Activated CD8-positive, alpha-beta T cell treated with anti-CD3 and anti-CD28 coated beads, Interleukin-2, amount 10 ng/mL, durations not matched to agents 7 days and 5 days (primary cell): ENCODE measurements at regions not wholly inside any gene's neighbourhood (a gene's known extent, or its start where the extent isn't known, plus 50 kb on each side); places are given as distances from the start of the nearest gene placed in this dataset.

Experiments
- ATAC-seq: fragments of 150-1000 bp; cut with Tn5 transposase; one replicate; pipeline ENCODE4 v1.10.0; 2021; ENCODE audit warnings: moderate library complexity
- CTCF ChIA-PET: fragments of 350-600 bp; sonication (Branson Sonifier 250); formaldehyde crosslinking; loops from one replicate; lab custom pipeline; 2021; ENCODE audit warnings: antibody characterized with exemption; lab: Charles Lee
- POLR2A ChIA-PET: fragments of 350-600 bp; sonication (Branson Sonifier 250); formaldehyde crosslinking; loops from one replicate; lab custom pipeline; 2021; ENCODE audit warnings: antibody characterized with exemption; lab: Charles Lee
- DNase-seq: peaks from one replicate; pipeline ENCODE4 v3.0.0-alpha.2; 2020
- H3K27ac Mint-ChIP-seq: one replicate; pipeline ENCODE4 v1.8.0; 2021; ENCODE audit warnings: mild to moderate bottlenecking, mixed read lengths
- H3K27me3 Mint-ChIP-seq: one replicate; pipeline ENCODE4 v1.8.0; 2021; ENCODE audit warnings: low read depth, mixed read lengths
- H3K36me3 Mint-ChIP-seq: one replicate; pipeline ENCODE4 v1.8.0; 2021; ENCODE audit warnings: low read depth, mixed read lengths
- H3K4me1 Mint-ChIP-seq: one replicate; pipeline ENCODE4 v1.8.0; 2021; ENCODE audit warnings: low read depth, mixed read lengths
- H3K4me3 Mint-ChIP-seq: one replicate; pipeline ENCODE4 v1.8.0; 2021; ENCODE audit warnings: mild to moderate bottlenecking, mixed read lengths
- H3K9me3 Mint-ChIP-seq: one replicate; pipeline ENCODE4 v1.8.0; 2022; ENCODE audit warnings: mixed read lengths; ENCODE audit not compliant: insufficient read depth

- peaks cover 16% of the 10 kb centered on the region for H3K4me1 Mint-ChIP-seq
- peaks cover 5% of the 10 kb centered on the region for H3K36me3 Mint-ChIP-seq
- H3K27ac Mint-ChIP-seq, result no peak overlapping the region
- peaks cover 5% of the 10 kb centered on the region for H3K9me3 Mint-ChIP-seq
- no peaks in the 10 kb centered on the region for H3K27me3 Mint-ChIP-seq
- no peak overlapping the region for H3K4me3 Mint-ChIP-seq
- DNase-seq (no peak), ATAC-seq (no peak)
- POLR2A ChIA-PET, result no interaction called here
- CTCF ChIA-PET, result no interaction called here
These were observed 460.0 kb downstream of the FUT8 start for GRCh38 chr14:65872536-65872935.

- Mint-ChIP-seq H3K27me3 (no peaks in the 10 kb centered on the region), H3K4me1 (peaks cover 14% of the 10 kb centered on the region), H3K4me3 (peak overlapping the region; percentile 9), H3K9me3 (peaks cover 9% of the 10 kb centered on the region), H3K27ac (no peak overlapping the region), H3K36me3 (peaks cover 30% of the 10 kb centered on the region)
- DNase-seq (no peak), ATAC-seq (no peak)
- POLR2A ChIA-PET, result interaction anchor here (1.7 to 3.2 kb wide), 3 partner anchors 12 to 30 kb away, joined by 6 to 13 read pairs (median 10); no protein-coding TSS in a partner anchor
- CTCF ChIA-PET, result interaction anchor here (1.3 to 5.9 kb wide), 7 partner anchors 13 to 82 kb away, joined by 6 to 37 read pairs (median 15); no protein-coding TSS in a partner anchor
These were observed 464.6 kb downstream of the FUT8 start for GRCh38 chr14:65877166-65877565.

GRCh38 chr14:65877624-65878023, 465.1 kb downstream of the FUT8 start:
- POLR2A ChIA-PET, result interaction anchor here (0.6 to 3.2 kb wide), 4 partner anchors 13 to 50 kb away, joined by 4 to 13 read pairs (median 8); no protein-coding TSS in a partner anchor
- ATAC-seq (peak; percentile 88), DNase-seq (no peak)
- H3K27me3 Mint-ChIP-seq, result no peaks in the 10 kb centered on the region
- peak overlapping the region; percentile 9 for H3K4me3 Mint-ChIP-seq
- peaks cover 9% of the 10 kb centered on the region for H3K9me3 Mint-ChIP-seq
- H3K4me1 Mint-ChIP-seq, result peaks cover 14% of the 10 kb centered on the region
- H3K36me3 Mint-ChIP-seq, result peaks cover 33% of the 10 kb centered on the region
- CTCF ChIA-PET, result interaction anchor here (0.6 to 5.9 kb wide), 10 partner anchors 13 to 82 kb away, joined by 3 to 37 read pairs (median 12); no protein-coding TSS in a partner anchor
- no peak overlapping the region for H3K27ac Mint-ChIP-seq

GRCh38 chr14:65878586-65878985, 466.1 kb downstream of the FUT8 start:
- peaks cover 6% of the 10 kb centered on the region for H3K9me3 Mint-ChIP-seq
- H3K27me3 Mint-ChIP-seq, result no peaks in the 10 kb centered on the region
- ChIA-PET POLR2A (interaction anchor here (0.8 to 3.2 kb wide), 5 partner anchors 11 to 48 kb away, joined by 3 to 13 read pairs (median 6); no protein-coding TSS in a partner anchor), CTCF (interaction anchor here (0.8 to 5.9 kb wide), 13 partner anchors 9 to 463 kb away, joined by 3 to 37 read pairs (median 6); no protein-coding TSS in a partner anchor)
- peaks cover 40% of the 10 kb centered on the region for H3K36me3 Mint-ChIP-seq
- peaks cover 9% of the 10 kb centered on the region for H3K4me1 Mint-ChIP-seq
- H3K27ac Mint-ChIP-seq, result no peak overlapping the region
- ATAC-seq (no peak), DNase-seq (no peak)
- H3K4me3 Mint-ChIP-seq, result no peak overlapping the region

GRCh38 chr14:65879248-65880009, 466.9 kb downstream of the FUT8 start:
- Mint-ChIP-seq H3K4me3 (no peak overlapping the region), H3K4me1 (peaks cover 9% of the 10 kb centered on the region), H3K36me3 (peaks cover 45% of the 10 kb centered on the region), H3K27ac (peak overlapping the region; percentile 83), H3K9me3 (peaks cover 12% of the 10 kb centered on the region), H3K27me3 (no peaks in the 10 kb centered on the region)
- peak; percentile 37 for ATAC-seq
- ChIA-PET POLR2A (interaction anchor here (0.6 to 3.2 kb wide), 5 partner anchors 12 to 1278 kb away, joined by 3 to 13 read pairs (median 5); no protein-coding TSS in a partner anchor), CTCF (interaction anchor here (0.8 to 5.9 kb wide), 10 partner anchors 10 to 464 kb away, joined by 3 to 37 read pairs (median 6); no protein-coding TSS in a partner anchor)
- no peak for DNase-seq

- Mint-ChIP-seq H3K27ac (peak overlapping the region; percentile 83), H3K27me3 (no peaks in the 10 kb centered on the region), H3K4me3 (no peak overlapping the region), H3K36me3 (peaks cover 45% of the 10 kb centered on the region), H3K4me1 (peaks cover 9% of the 10 kb centered on the region), H3K9me3 (peaks cover 12% of the 10 kb centered on the region)
- ChIA-PET CTCF (interaction anchor here (1.1 to 5.9 kb wide), 3 partner anchors 16 to 79 kb away, joined by 5 to 37 read pairs (median 16); no protein-coding TSS in a partner anchor), POLR2A (interaction anchor here (1.0 kb wide), 1 partner anchor 45 kb away, joined by 3 read pairs; no protein-coding TSS in a partner anchor)
- DNase-seq (no peak), ATAC-seq (no peak)
These were observed 468.0 kb downstream of the FUT8 start for GRCh38 chr14:65880507-65880906.

GRCh38 chr14:65881642-65882041, 469.1 kb downstream of the FUT8 start:
- Mint-ChIP-seq H3K9me3 (peaks cover 12% of the 10 kb centered on the region), H3K4me3 (no peak overlapping the region), H3K4me1 (peaks cover 9% of the 10 kb centered on the region), H3K36me3 (peaks cover 45% of the 10 kb centered on the region), H3K27me3 (no peaks in the 10 kb centered on the region), H3K27ac (no peak overlapping the region)
- ChIA-PET CTCF (no interaction called here), POLR2A (no interaction called here)
- DNase-seq (no peak), ATAC-seq (no peak)

- no peak overlapping the region for H3K27ac Mint-ChIP-seq
- POLR2A ChIA-PET, result no interaction called here
These were observed 476.1 kb downstream of the FUT8 start for GRCh38 chr14:65888677-65889076.

GRCh38 chr14:65892315-65892714, 479.8 kb downstream of the FUT8 start:
- Mint-ChIP-seq H3K27me3 (peaks cover 2% of the 10 kb centered on the region), H3K4me1 (peaks cover 20% of the 10 kb centered on the region), H3K9me3 (peaks cover 3% of the 10 kb centered on the region), H3K4me3 (no peak overlapping the region), H3K27ac (no peak overlapping the region), H3K36me3 (peaks cover 32% of the 10 kb centered on the region)
- ChIA-PET POLR2A (no interaction called here), CTCF (interaction anchor here (1.0 to 1.3 kb wide), 2 partner anchors 26 to 55 kb away, joined by 3 read pairs; no protein-coding TSS in a partner anchor)
- DNase-seq, result no peak
- ATAC-seq, result no peak

More at GRCh38 chr14:65888677-65889076, 476.1 kb downstream of the FUT8 start:
- DNase-seq (no peak), ATAC-seq (no peak)
- H3K4me1 Mint-ChIP-seq, result peaks cover 20% of the 10 kb centered on the region
- H3K27me3 Mint-ChIP-seq, result peaks cover 2% of the 10 kb centered on the region
- peaks cover 13% of the 10 kb centered on the region for H3K36me3 Mint-ChIP-seq
- H3K4me3 Mint-ChIP-seq, result no peak overlapping the region
- H3K9me3 Mint-ChIP-seq, result peaks cover 7% of the 10 kb centered on the region
- CTCF ChIA-PET, result interaction anchor here (1.0 kb wide), 1 partner anchor 27 kb away, joined by 3 read pairs; no protein-coding TSS in a partner anchor

GRCh38 chr14:65900164-65900563, 487.6 kb downstream of the FUT8 start:
- H3K4me1 Mint-ChIP-seq, result peaks cover 20% of the 10 kb centered on the region
- ATAC-seq, result no peak
- no peaks in the 10 kb centered on the region for H3K27me3 Mint-ChIP-seq
- H3K36me3 Mint-ChIP-seq, result peaks cover 49% of the 10 kb centered on the region
- CTCF ChIA-PET, result interaction anchor here (0.9 to 1.8 kb wide), 3 partner anchors 13 to 53 kb away, joined by 4 to 6 read pairs (median 5); no protein-coding TSS in a partner anchor
- peaks cover 32% of the 10 kb centered on the region for H3K9me3 Mint-ChIP-seq
- no peak overlapping the region for H3K27ac Mint-ChIP-seq
- no peak overlapping the region for H3K4me3 Mint-ChIP-seq
- POLR2A ChIA-PET, result no interaction called here
- no peak for DNase-seq

- POLR2A ChIA-PET, result no interaction called here
- no peaks in the 10 kb centered on the region for H3K27me3 Mint-ChIP-seq
- no peak for ATAC-seq
- H3K9me3 Mint-ChIP-seq, result peaks cover 32% of the 10 kb centered on the region
- no peak for DNase-seq
- H3K4me1 Mint-ChIP-seq, result peaks cover 23% of the 10 kb centered on the region
- H3K4me3 Mint-ChIP-seq, result no peak overlapping the region
- peaks cover 40% of the 10 kb centered on the region for H3K36me3 Mint-ChIP-seq
- CTCF ChIA-PET, result interaction anchor here (1.8 kb wide), 1 partner anchor 12 kb away, joined by 5 read pairs; no protein-coding TSS in a partner anchor
- no peak overlapping the region for H3K27ac Mint-ChIP-seq
These were observed 489.1 kb downstream of the FUT8 start for GRCh38 chr14:65901595-65901994.
